K562 (cell line): ENCODE measurements at regions not wholly inside any gene's neighbourhood (a gene's known extent, or its start where the extent isn't known, plus 50 kb on each side); places are given as distances from the start of the nearest gene placed in this dataset.

Source experiments
- ATAC-seq: fragments of 200-7000 bp; cut with Tn5 transposase; 3 replicates; pipeline ENCODE4 v1.9.1; 2020; ENCODE audit warnings: moderate library complexity
- BruUV-seq: library from RNA; stranded (reverse); fragments of 400-500 nt; replicated peaks from 2 replicates; lab custom pipeline; 2021; lab: Mats Ljungman, UMichigan
- CTCF ChIA-PET: fragments of 300-600 bp; formaldehyde crosslinking; extraction: SDS; loops from one replicate; lab custom pipeline; 2021; ENCODE audit warnings: low intra/inter-chr PET ratio; lab: Yijun Ruan, JAX
- POLR2A ChIA-PET: fragments of 300-600, 350-650 bp; sonication (Branson Sonifier 250); formaldehyde crosslinking; extraction: SDS; loops from one replicate; lab custom pipeline; 2021; ENCODE audit warnings: antibody characterized with exemption, inconsistent platforms; lab: Yijun Ruan, JAX
- DNase-seq, 4 experiments: peaks; one replicate each; pipeline versions ENCODE4 v3.0.0 to v3.0.0-alpha.2; 2011 to 2018; ENCODE audit warnings: low spot score in 3 of 4, mixed read lengths in 3 of 4; ENCODE audit errors: extremely low read depth in 1 of 4
- FAIRE-seq: peaks from 2 replicates; lab custom pipeline; 2011; peaks lifted over from hg19 to GRCh38; lab: Jason Lieb, UNC
- H2AFZ ChIP-seq: 2 replicates; pipeline ENCODE4 v1.6.0; 2011; ENCODE audit warnings: low read depth, low read length, control low read depth, inconsistent platforms
- H3K27ac ChIP-seq: fragments of 200-600 bp; 3 replicates; pipeline ENCODE4 v1.8.0; 2011; ENCODE audit warnings: low read depth, mild to moderate bottlenecking, control low read depth, inconsistent platforms, low read length, moderate library complexity, mixed read lengths; ENCODE audit errors: extremely low read depth
- H3K27me3 ChIP-seq, 2 experiments: fragments of 300-600 bp in 1 of 2; 2 replicates in 1 of 2; 3 replicates in 1 of 2; pipeline versions ENCODE4 v1.6.0 to v1.8.0; 2011; ENCODE audit warnings: inconsistent platforms in 2 of 2, low read length in 2 of 2, mild to moderate bottlenecking in 1 of 2, mixed read lengths in 1 of 2, moderate library complexity in 1 of 2; ENCODE audit not compliant: control insufficient read depth in 2 of 2, insufficient read depth in 2 of 2
- H3K36me3 ChIP-seq: fragments of 300-600 bp; 3 replicates; pipeline ENCODE4 v1.8.0; 2011; ENCODE audit warnings: mild to moderate bottlenecking, low read length, inconsistent platforms; ENCODE audit not compliant: control insufficient read depth, insufficient read depth
- H3K4me1 ChIP-seq, 2 experiments: fragments of 200-600 bp in 1 of 2; replicated peaks in 1 of 2; 2 replicates in 1 of 2; 3 replicates in 1 of 2; pipeline versions ENCODE4 v1.5.1 to v1.8.0; 2011; ENCODE audit warnings: inconsistent platforms in 2 of 2, low read length in 2 of 2, mild to moderate bottlenecking in 1 of 2, mixed read lengths in 1 of 2, moderate library complexity in 1 of 2; ENCODE audit not compliant: control insufficient read depth in 2 of 2, insufficient read depth in 2 of 2
- H3K4me2 ChIP-seq: 2 replicates; pipeline ENCODE4 v1.6.1; 2011; ENCODE audit warnings: low read length, control low read depth, inconsistent platforms, mixed read lengths; ENCODE audit not compliant: insufficient read depth
- H3K4me3 ChIP-seq: fragments of 200-600 bp; sonication (generic), shearing (Covaris generic); 2 replicates; pipeline ENCODE4 v1.5.1; 2016; ENCODE audit warnings: control low read depth, inconsistent platforms
- H3K79me2 ChIP-seq: fragments of 200-600 bp; 3 replicates; pipeline ENCODE4 v1.8.0; 2011; ENCODE audit warnings: low read length, inconsistent platforms; ENCODE audit not compliant: control insufficient read depth, insufficient read depth
- H3K9ac ChIP-seq, 2 experiments: 2 replicates each; pipeline versions ENCODE4 v1.6.0 to v1.6.1; 2011; ENCODE audit warnings: low read depth in 2 of 2, low read length in 2 of 2, control low read depth in 1 of 2, inconsistent platforms in 1 of 2, mild to moderate bottlenecking in 1 of 2, mixed read lengths in 1 of 2; ENCODE audit not compliant: insufficient read depth in 1 of 2
- H3K9me1 ChIP-seq: one replicate; pipeline ENCODE4 v1.6.0; 2011; ENCODE audit warnings: inconsistent platforms, mild to moderate bottlenecking, low read length, moderate library complexity; ENCODE audit not compliant: control insufficient read depth, insufficient read depth
- H3K9me3 ChIP-seq: replicated peaks from 2 replicates; pipeline ENCODE4 v1.5.1; 2011; ENCODE audit warnings: low read depth, low read length, inconsistent platforms; ENCODE audit not compliant: control insufficient read depth, insufficient read depth
- H4K20me1 ChIP-seq: replicated peaks from 2 replicates; pipeline ENCODE4 v1.6.1; 2011; ENCODE audit warnings: low read length, inconsistent platforms, mixed read lengths; ENCODE audit not compliant: control insufficient read depth, insufficient read depth
- CBX1 ChIP-seq: sonication (generic); IDR thresholded peaks from 2 replicates; pipeline ENCODE4 v1.6.1; 2016; ENCODE audit warnings: antibody characterized with exemption, low read depth, mild to moderate bottlenecking
- EGR1 ChIP-seq: fragments of 450-650 bp; conservative IDR thresholded peaks from 2 replicates; pipeline ENCODE4 v1.6.1; 2017; ENCODE audit warnings: mild to moderate bottlenecking
- FOXA1 ChIP-seq: fragments of 450-650 bp; IDR thresholded peaks from 2 replicates; pipeline ENCODE4 v1.6.1; 2016; ENCODE audit warnings: mild to moderate bottlenecking, borderline replicate concordance
- HNRNPL ChIP-seq: fragments of 200-400 bp; formaldehyde crosslinking; IDR thresholded peaks from 2 replicates; pipeline ENCODE4 v1.6.1; 2017; ENCODE audit warnings: low read depth, mild to moderate bottlenecking, low read length
- MLLT1 ChIP-seq, 2 experiments: fragments of 450-650 bp; IDR thresholded peaks; 2 replicates each; pipeline ENCODE4 v1.6.1; 2016
- SMAD2 ChIP-seq: fragments of 150-350 bp; IDR thresholded peaks from 2 replicates; pipeline ENCODE4 v1.6.1; 2014; ENCODE audit warnings: low read depth, mild to moderate bottlenecking, low read length
- SMARCA5 ChIP-seq: fragments of 450-650 bp; IDR thresholded peaks from 2 replicates; pipeline ENCODE4 v1.6.1; 2016
- TAF15 ChIP-seq: fragments of 200-400 bp; formaldehyde crosslinking; IDR thresholded peaks from 2 replicates; pipeline ENCODE4 v1.6.1; 2017; ENCODE audit warnings: mild to moderate bottlenecking, low read depth, low read length, moderate library complexity
- TEAD1 ChIP-seq, 2 experiments: fragments of 450-650 bp in 1 of 2; sonication (generic) in 1 of 2; formaldehyde crosslinking; IDR thresholded peaks; 2 replicates each; pipeline versions ENCODE4 v1.4.0 to v1.8.0; 2020 to 2022; ENCODE audit warnings: mild to moderate bottlenecking in 2 of 2, missing genetic modification reagents in 1 of 2
- THRAP3 ChIP-seq: fragments of 450-650 bp; IDR thresholded peaks from 2 replicates; pipeline ENCODE4 v1.6.1; 2016; ENCODE audit warnings: mild to moderate bottlenecking, inconsistent platforms, borderline replicate concordance
- ZBTB33 ChIP-seq: sonication (generic); formaldehyde crosslinking; IDR thresholded peaks from 2 replicates; pipeline ENCODE4 v1.8.1; 2023; ENCODE audit warnings: mild to moderate bottlenecking, missing genetic modification reagents
- ZNF133 ChIP-seq: fragments of 250-450 bp; sonication (Bioruptor Pico); IDR thresholded peaks from 2 replicates; pipeline ENCODE4 v1.4.0; 2020; ENCODE audit warnings: mild to moderate bottlenecking
- ZNF347 ChIP-seq: fragments of 450-650 bp; formaldehyde crosslinking; IDR thresholded peaks from 2 replicates; pipeline ENCODE4 v1.4.0; 2020; ENCODE audit warnings: low read depth, mild to moderate bottlenecking, moderate library complexity
- ZNF561 ChIP-seq: fragments of 450-650 bp; formaldehyde crosslinking; conservative IDR thresholded peaks from 2 replicates; pipeline ENCODE4 v1.4.0; 2020; ENCODE audit warnings: mild to moderate bottlenecking, moderate library complexity
- ZNF699 ChIP-seq: fragments of 250-450 bp; sonication (Bioruptor Pico); IDR thresholded peaks from 2 replicates; pipeline ENCODE4 v1.8.0; 2021; ENCODE audit warnings: mild to moderate bottlenecking, moderate library complexity; ENCODE audit not compliant: insufficient replicate concordance
- WGBS: fragments of 100-300 bp; shearing (Covaris generic); methylation state at CpG from one replicate; pipeline ENCODE4 v1.1.6; 2016; ENCODE audit warnings: low coverage, mixed read lengths; ENCODE audit not compliant: insufficient coverage; ENCODE audit errors: missing lambda C conversion rate; 5-methylcytosine and 5-hydroxymethylcytosine counted together
- in situ Hi-C: fragments of 300-500 bp; cut with MboI; formaldehyde crosslinking; loops from 4 replicates; pipeline ENCODE4 v1.15.0; 2018; ENCODE audit warnings: inconsistent platforms, mixed read lengths
- intact Hi-C: fragments of 100-400 bp; cut with micrococcal nuclease; formaldehyde crosslinking; loops from 2 replicates; pipeline ENCODE4 v1.14.2; 2022

- no peaks in the 10 kb centered on the region for H4K20me1 ChIP-seq
- no peak overlapping the region for H3K4me3 ChIP-seq
- ATAC-seq (no peak), FAIRE-seq (no peak), DNase-seq (no peak)
- no peak overlapping the region for H3K4me2 ChIP-seq
- CTCF ChIA-PET: no interaction called here
- no peaks in the 10 kb centered on the region; the same call in 1 of the 2 replicates for H3K9me3 ChIP-seq
- no peaks in the 10 kb centered on the region for H3K79me2 ChIP-seq
- BruUV-seq: no TSS peak
- H3K9ac ChIP-seq: no peak overlapping the region
- intact Hi-C loops (no loop called here), in situ Hi-C loops (no loop called here)
- POLR2A ChIA-PET: no interaction called here
- no peaks in the 10 kb centered on the region for H3K27me3 ChIP-seq
- no peaks in the 10 kb centered on the region for H3K9me1 ChIP-seq
- H3K36me3 ChIP-seq: no peaks in the 10 kb centered on the region
- TF ChIP-seq HNRNPL: no peak
- TF ChIP-seq ZNF699 (CRISPR knock-in tag): no peak
- no peak overlapping the region for H2AFZ ChIP-seq
- no peak overlapping the region for H3K27ac ChIP-seq
- H3K4me1 ChIP-seq: no peaks in the 10 kb centered on the region
These were observed 297.6 kb downstream of the SLITRK6 start for GRCh38 chr13:85501616-85502015.

- H2AFZ ChIP-seq: no peak overlapping the region
- 5% methylated on average over 3 of the region's 3 CpGs for WGBS
- no peaks in the 10 kb centered on the region for H4K20me1 ChIP-seq
- H3K9me3 ChIP-seq: no peaks in the 10 kb centered on the region; the same call in 1 of the 2 replicates
- TF ChIP-seq SMARCA5: no peak
- no peak for TF ChIP-seq FOXA1
- no peak for TF ChIP-seq ZNF133 (CRISPR knock-in tag)
- TF ChIP-seq MLLT1 (IDR thresholded peaks at IDR 0.05): no peak
- TF ChIP-seq CBX1: no peak
- TF ChIP-seq ZNF347 (CRISPR knock-in tag): no peak
- no peak for TF ChIP-seq EGR1
- TF ChIP-seq ZNF561 (CRISPR knock-in tag): no peak
- no peak for TF ChIP-seq TAF15
- TF ChIP-seq ZBTB33 (CRISPR knock-in tag): no peak
- no peak for TF ChIP-seq THRAP3
- TF ChIP-seq TEAD1 (CRISPR knock-in tag; IDR thresholded peaks at IDR 0.05): no peak
- TF ChIP-seq SMAD2: no peak
- TF ChIP-seq, all 486 proteins: peak for 0
- no peaks in the 10 kb centered on the region for H3K4me1 ChIP-seq
- ChIA-PET POLR2A (no interaction called here), CTCF (no interaction called here)
- no peak overlapping the region for H3K27ac ChIP-seq
- no peaks in the 10 kb centered on the region for H3K36me3 ChIP-seq
- FAIRE-seq (no peak), DNase-seq (no peak), ATAC-seq (no peak)
- H3K9ac ChIP-seq: no peak overlapping the region
- H3K4me3 ChIP-seq: no peak overlapping the region
- H3K79me2 ChIP-seq: no peaks in the 10 kb centered on the region
- in situ Hi-C loops (no loop called here), intact Hi-C loops (no loop called here)
- H3K4me2 ChIP-seq: no peak overlapping the region
- no TSS peak for BruUV-seq
- no peaks in the 10 kb centered on the region for H3K9me1 ChIP-seq
- no peaks in the 10 kb centered on the region for H3K27me3 ChIP-seq
These were observed 298.4 kb downstream of the SLITRK6 start for GRCh38 chr13:85500696-85501256.
